ENCODE measurements at regions not wholly inside any gene's neighbourhood (a gene's known extent, or its start where the extent isn't known, plus 50 kb on each side); places are given as distances from the start of the nearest gene placed in this dataset.
"Not testable (repeated sequence)": the region's sequence is repeated elsewhere in the genome, so short reads cannot be mapped to it uniquely, and the experiment has no call there.

DNA sequence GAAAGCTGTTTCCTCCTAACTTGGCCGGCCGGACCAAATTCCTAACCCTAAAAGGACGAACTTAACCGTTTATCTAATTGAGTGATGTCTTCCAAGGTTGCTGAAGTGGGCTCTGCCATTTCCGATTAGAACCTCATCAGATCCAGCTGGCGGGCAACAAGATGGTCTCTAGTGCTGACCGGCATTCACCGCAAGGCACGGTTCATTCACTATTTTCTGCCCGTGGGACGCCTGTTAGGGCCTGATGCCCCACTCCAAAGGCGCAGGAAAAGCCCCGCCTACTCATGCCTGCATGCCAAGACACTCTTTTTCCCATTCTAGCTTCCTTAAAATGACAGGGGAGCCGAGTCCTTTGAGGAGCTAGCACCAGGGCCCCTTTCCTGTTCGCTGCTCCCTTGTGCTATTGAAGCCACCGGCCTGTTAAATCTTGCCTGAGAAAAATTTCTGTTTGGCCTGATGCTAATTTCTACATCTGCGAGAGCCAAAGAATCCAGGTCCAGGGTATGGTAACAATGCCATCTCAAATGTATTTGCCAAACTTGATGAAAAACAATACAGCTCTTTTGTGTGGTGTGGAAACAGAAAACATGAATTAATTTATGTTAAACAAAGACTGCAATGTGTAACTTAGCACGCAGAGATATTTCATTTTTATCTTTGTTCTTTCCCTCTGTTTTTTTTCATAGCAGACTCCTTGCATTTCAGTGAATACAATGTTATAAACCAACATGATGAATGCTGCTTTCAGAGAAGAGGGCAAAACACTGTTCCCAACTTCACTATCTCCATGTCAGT is 1071.2 kb upstream of the USP15 start:
- intact Hi-C loops (cut with micrococcal nuclease): no loop called here
- no peak for DNase-seq
- no peak for ATAC-seq

- ATAC-seq: no peak
These were observed 1046.6 kb upstream of the USP15 start for GRCh38 chr12:61213646-61214045.

GRCh38 chr12:61220337-61220736 is 1039.9 kb upstream of the USP15 start:
- no peak for ATAC-seq
- intact Hi-C loops (cut with micrococcal nuclease): no loop called here
- no peak for DNase-seq

More at GRCh38 chr12:61213646-61214045, 1046.6 kb upstream of the USP15 start:
- no peak for DNase-seq
- intact Hi-C loops (cut with micrococcal nuclease): no loop called here

GRCh38 chr12:61232040-61232439 is 1028.2 kb upstream of the USP15 start:
- intact Hi-C loops (cut with micrococcal nuclease): no loop called here
- DNase-seq (no peak), ATAC-seq (no peak)

- ATAC-seq (no peak), DNase-seq (no peak)
- intact Hi-C loops (cut with micrococcal nuclease): no loop called here
These were observed 1009.9 kb upstream of the USP15 start for GRCh38 chr12:61250303-61250702.

- ATAC-seq (no peak), DNase-seq (no peak)
- intact Hi-C loops (cut with micrococcal nuclease): no loop called here
These were observed 1009.1 kb upstream of the USP15 start for GRCh38 chr12:61251076-61251475.

DNA sequence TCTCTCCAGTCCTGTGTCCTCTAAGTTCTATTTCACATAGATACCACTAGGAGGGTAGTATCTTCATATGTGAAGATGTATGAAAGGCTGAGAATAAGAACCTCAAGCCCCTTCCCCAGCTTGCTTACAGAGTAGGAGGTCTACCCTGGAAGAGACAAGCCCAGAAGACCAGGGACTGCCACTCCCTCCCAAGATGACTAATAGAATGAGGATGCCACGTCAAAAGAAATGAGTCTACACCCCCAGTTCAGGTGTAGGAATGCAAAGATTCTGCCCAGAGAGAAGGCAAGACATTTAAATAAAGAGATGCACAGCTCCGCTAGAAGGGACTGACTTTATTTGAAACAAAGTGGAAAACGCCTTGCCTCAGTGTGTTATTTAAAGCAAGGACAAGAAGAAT is 1006.0 kb upstream of the USP15 start:
- no peak for ATAC-seq

DNA sequence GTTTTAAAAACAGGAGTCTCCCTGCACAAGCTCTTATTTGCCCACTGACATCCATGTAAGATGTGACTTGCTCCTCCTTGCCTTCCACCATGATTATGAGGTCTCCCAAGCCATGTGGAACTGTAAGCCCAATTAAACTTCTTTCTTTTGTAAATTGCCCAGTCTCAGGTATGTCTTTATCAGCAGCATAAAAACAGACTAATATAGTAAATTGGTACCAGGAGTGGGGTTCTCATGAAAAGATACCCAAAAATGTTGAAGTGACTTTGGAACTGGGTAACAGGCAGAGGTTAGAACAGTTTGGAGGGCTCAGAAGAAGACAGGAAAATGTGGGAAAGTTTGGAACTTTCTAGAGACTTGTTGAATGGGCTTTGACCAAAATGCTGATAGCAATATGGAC is 995.9 kb upstream of the USP15 start:
- DNase-seq; ATAC-seq; intact Hi-C loops (cut with micrococcal nuclease): not testable (repeated sequence)

More for the DNA sequence above, 1006.0 kb upstream of the USP15 start:
- intact Hi-C loops (cut with micrococcal nuclease): no loop called here
- no peak for DNase-seq

DNA sequence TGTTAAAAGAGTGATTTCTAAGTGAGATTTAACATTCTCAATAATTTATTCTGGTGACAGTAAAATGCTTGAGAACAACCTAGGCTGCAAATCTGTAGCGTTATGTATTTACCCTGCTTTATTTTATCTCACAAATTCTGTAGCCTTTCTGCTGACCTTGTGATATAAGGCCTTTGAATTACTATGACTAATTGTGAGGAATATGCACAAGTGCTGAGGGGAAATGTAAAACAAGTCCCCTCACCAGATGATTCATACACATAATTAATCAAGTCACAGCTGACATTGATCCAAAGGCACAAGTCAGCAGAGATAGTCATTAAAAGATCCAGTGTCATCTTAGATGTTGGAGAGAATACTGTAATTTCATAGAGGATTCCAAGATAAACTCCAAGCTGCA is 992.7 kb upstream of the USP15 start:
- intact Hi-C loops (cut with micrococcal nuclease): no loop called here
- DNase-seq: no peak
- no peak for ATAC-seq

DNA sequence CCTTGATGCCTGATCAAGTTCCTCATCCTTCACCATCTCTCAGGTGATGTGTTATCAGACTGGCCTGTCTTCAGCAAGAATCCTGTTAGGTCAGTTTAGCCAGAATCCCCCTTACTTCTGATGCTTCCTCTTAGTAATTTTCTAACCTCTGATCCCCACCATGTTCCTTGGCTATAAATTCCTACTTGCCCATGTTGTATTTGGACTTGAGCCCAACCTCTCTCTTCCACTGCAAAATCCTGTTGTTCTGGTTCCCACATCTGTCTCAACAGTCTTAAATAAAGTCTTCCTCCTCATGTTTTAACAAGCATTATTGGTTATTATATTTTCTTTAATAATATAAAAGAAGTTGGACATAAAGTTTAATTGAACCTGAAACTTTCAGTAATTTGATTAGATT is 987.8 kb upstream of the USP15 start:
- intact Hi-C loops (cut with micrococcal nuclease): no loop called here
- DNase-seq: no peak
- no peak for ATAC-seq

DNA sequence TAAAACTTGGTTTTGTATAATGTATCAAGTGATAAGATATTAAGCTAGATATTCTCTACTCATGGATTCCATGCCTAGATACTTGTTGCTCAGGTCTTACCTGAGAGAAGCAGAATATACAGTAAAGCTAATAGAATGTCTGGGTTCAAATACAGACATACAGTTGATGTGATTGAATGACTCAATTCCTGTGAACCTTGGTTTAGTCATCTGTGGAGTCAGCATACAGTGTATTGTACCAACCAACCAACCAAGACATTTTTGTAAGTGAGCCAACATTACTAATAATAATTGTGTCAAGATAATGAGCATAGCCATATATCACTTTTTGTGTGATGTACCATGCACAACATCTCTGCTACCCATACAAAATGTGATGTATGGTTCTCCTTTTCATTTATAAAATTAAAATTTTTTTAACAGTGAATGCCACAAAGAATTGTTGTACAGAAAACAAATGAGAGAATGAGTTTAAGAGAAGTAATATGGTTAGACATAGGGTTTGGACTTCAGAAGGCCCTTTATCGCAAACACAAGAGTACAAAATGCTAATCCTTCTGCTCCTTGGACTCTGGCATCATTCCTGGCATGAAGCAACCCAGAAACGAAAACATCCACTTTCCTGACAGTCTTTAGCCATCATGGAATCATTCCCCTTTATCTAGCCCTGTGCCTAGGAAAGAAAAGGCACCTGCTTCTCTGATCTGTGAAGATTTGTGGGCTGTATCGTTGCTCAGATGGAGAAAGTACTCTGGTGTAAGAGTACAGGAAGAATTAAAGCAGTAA is 977.2 kb upstream of the USP15 start:
- intact Hi-C loops (cut with micrococcal nuclease): no loop called here
- ATAC-seq: no peak
- no peak for DNase-seq

GRCh38 chr12:61290473-61290872 is 969.7 kb upstream of the USP15 start:
- DNase-seq: no peak
- ATAC-seq: no peak
- intact Hi-C loops (cut with micrococcal nuclease): no loop called here

DNA sequence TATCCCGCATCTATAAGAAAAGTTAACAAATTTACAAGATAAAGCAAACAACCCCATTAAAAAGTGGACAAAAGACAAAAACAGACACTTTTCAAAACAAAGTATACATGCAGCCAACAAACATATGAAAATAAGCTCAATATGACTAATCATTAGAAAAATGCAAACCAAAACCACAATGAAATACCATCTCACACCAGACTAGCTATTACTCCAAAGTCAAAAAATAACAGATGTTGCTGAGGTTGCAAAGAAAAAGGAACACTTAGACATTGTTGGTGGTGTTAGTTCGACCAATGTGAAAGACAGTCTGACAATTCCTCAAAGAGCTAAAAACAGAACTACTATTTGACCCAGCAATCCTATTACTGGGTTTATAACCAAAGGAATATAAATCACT is 968.6 kb upstream of the USP15 start:
- no peak for ATAC-seq
- intact Hi-C loops (cut with micrococcal nuclease): no loop called here
- no peak for DNase-seq

- DNase-seq; ATAC-seq; intact Hi-C loops (cut with micrococcal nuclease): not testable (repeated sequence)
These were observed 966.2 kb upstream of the USP15 start for GRCh38 chr12:61294011-61294410.

- DNase-seq: no peak
- intact Hi-C loops (cut with micrococcal nuclease): no loop called here
- ATAC-seq: no peak
These were observed 958.4 kb upstream of the USP15 start for GRCh38 chr12:61301817-61302216.

GRCh38 chr12:61302282-61302681 is 957.9 kb upstream of the USP15 start:
- intact Hi-C loops (cut with micrococcal nuclease): no loop called here
- DNase-seq (no peak), ATAC-seq (no peak)

DNA sequence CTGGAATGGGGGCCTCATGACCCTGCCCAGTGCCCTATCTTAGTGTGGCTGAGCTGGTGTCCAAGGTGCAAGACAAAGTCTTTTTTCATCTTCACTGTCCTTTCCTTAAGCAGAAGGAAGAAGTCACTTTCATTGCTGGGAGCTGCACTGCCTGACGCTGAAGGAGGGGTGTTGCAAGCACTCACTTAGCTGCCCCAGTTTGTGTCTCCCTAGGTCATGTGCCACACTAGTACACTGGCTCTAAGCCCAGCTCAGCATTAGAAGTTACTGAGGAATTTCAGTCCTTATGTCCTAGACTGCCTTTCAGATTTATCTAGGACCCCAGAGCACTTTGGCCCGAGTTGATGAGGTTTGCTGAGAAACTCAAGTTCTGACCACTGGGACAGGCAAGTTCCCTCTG is 952.0 kb upstream of the USP15 start:
- ATAC-seq: no peak
- no peak for DNase-seq
- intact Hi-C loops (cut with micrococcal nuclease): no loop called here

- ATAC-seq (no peak), DNase-seq (no peak)
- intact Hi-C loops (cut with micrococcal nuclease): no loop called here
These were observed 948.8 kb upstream of the USP15 start for GRCh38 chr12:61311413-61311812.

DNA sequence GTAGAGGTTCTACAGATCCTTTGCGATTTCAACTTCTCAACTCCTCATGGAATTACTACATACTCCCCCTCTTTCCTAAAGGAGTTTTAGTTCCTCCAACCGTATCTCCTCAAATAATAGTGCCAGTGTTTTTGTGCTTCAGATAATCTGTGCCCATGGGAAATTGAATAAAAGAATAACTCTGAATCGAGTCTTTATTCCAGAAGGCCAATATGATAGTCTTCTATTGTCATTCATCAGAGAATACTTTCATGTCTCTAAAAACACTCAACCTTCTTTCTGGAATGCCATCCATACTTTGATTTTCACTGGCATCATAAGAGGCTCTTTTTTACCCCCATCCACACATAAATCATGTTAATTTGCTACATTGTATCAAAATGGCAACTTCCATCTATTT is 911.3 kb upstream of the USP15 start:
- no peak for ATAC-seq
- DNase-seq: no peak
- intact Hi-C loops (cut with micrococcal nuclease): no loop called here

DNA sequence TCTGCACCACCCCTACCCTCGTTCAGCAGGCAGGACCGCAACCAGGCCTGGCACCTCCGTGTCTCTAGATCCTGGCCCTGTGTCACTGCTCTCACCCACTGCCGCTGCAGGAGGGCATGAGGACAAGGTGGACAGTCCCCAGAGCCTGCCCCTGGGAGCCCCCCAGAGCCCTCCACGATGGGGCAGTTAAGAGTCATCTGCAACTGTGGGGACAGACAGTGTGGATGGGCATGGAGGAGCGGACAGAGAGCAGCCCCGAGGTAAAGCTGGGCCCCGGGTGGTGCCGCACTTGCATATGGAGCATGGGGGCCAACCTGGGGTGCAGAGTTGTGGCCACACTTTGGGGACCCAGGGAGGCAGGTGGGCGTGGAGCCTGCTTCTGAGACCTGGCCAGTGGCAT is 905.1 kb upstream of the USP15 start:
- no peak for ATAC-seq
- intact Hi-C loops (cut with micrococcal nuclease): no loop called here
- no peak for DNase-seq

DNA sequence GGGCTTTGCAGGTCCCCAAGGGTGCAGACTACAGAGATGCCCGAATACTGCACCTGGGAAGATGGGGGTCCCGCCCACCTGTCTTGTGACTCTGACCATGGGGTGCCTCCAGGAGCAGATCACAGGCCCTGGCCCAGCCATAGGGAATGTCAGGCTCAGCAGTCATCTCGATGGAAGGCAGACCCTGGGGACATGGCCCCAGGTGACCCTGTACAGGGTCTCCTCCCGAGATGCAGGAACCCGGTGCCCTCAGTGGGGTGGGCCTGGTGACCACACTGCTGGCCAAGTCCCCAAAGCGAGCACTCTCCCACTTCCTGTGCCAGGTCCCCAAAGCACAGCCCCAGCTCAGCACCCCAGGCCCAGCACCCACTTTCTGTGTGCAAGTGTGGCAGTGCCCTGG is 903.7 kb upstream of the USP15 start:
- DNase-seq (no peak), ATAC-seq (no peak)
- intact Hi-C loops (cut with micrococcal nuclease): no loop called here

All from left ventricle myocardium superior (tissue), 1 donor.